Hepatocyte (in vitro differentiated cells): ENCODE measurements at regions not wholly inside any gene's neighbourhood (a gene's known extent, or its start where the extent isn't known, plus 50 kb on each side); places are given as distances from the start of the nearest gene placed in this dataset.

Experiments used
- DNase-seq: peaks from one replicate; pipeline ENCODE4 v3.0.0-alpha.2; 2016; ENCODE audit warnings: low spot score
- H2AFZ ChIP-seq: fragments of 200-600 bp; sonication (generic); 2 replicates; pipeline ENCODE4 v1.6.0; 2016; ENCODE audit warnings: antibody characterized with exemption, mild to moderate bottlenecking
- H3K27ac ChIP-seq: fragments of 200-600 bp; sonication (generic); 2 replicates; pipeline ENCODE4 v1.5.1; 2016; ENCODE audit warnings: mild to moderate bottlenecking
- H3K27me3 ChIP-seq: fragments of 200-600 bp; sonication (generic); 2 replicates; pipeline ENCODE4 v1.6.1; 2016
- H3K36me3 ChIP-seq: fragments of 200-600 bp; sonication (generic); replicated peaks from 2 replicates; pipeline ENCODE4 v1.5.1; 2016; ENCODE audit warnings: low read depth; ENCODE audit not compliant: insufficient read depth
- H3K4me1 ChIP-seq: fragments of 200-600 bp; sonication (generic); 2 replicates; pipeline ENCODE4 v1.5.1; 2016; ENCODE audit warnings: mild to moderate bottlenecking, moderate library complexity; ENCODE audit not compliant: insufficient read depth
- H3K4me2 ChIP-seq: fragments of 200-600 bp; sonication (generic); 2 replicates; pipeline ENCODE4 v1.6.0; 2016
- H3K4me3 ChIP-seq: fragments of 200-600 bp; sonication (generic); 2 replicates; pipeline ENCODE4 v1.5.1; 2016; ENCODE audit warnings: mild to moderate bottlenecking
- H3K79me2 ChIP-seq: fragments of 200-600 bp; sonication (generic); 2 replicates; pipeline ENCODE4 v1.6.0; 2017; ENCODE audit warnings: mild to moderate bottlenecking
- H3K9me2 ChIP-seq: fragments of 200-600 bp; sonication (generic); replicated peaks from 2 replicates; pipeline ENCODE4 v1.6.0; 2017; ENCODE audit warnings: mild to moderate bottlenecking; ENCODE audit not compliant: insufficient read depth
- H3K9me3 ChIP-seq: fragments of 200-600 bp; sonication (generic); 2 replicates; pipeline ENCODE4 v1.5.1; 2016; ENCODE audit warnings: low read depth, mild to moderate bottlenecking
- H4K20me1 ChIP-seq: fragments of 200-600 bp; sonication (generic); 2 replicates; pipeline ENCODE4 v1.6.0; 2016; ENCODE audit warnings: mild to moderate bottlenecking; ENCODE audit not compliant: insufficient read depth, poor library complexity, severe bottlenecking
- CTCF ChIP-seq: fragments of 200-600 bp; sonication (generic); IDR thresholded peaks from 2 replicates; pipeline ENCODE4 v1.5.1; 2016; ENCODE audit warnings: antibody characterized with exemption, mild to moderate bottlenecking; ENCODE audit not compliant: poor library complexity
- EZH2 ChIP-seq: fragments of 200-600 bp; sonication (generic); IDR thresholded peaks from 2 replicates; pipeline ENCODE4 v1.6.1; 2016; ENCODE audit warnings: antibody characterized with exemption, mild to moderate bottlenecking, borderline replicate concordance
- EZH2phosphoT487 ChIP-seq: fragments of 200-600 bp; sonication (generic); IDR thresholded peaks from one replicate; pipeline ENCODE4 v1.6.1; 2018; ENCODE audit warnings: antibody characterized with exemption, mild to moderate bottlenecking, low read depth, moderate library complexity; ENCODE audit not compliant: unreplicated experiment, severe bottlenecking
- WGBS: methylation state at CpG from one replicate; pipeline ENCODE4 v1.1.6; 2016; ENCODE audit warnings: low lambda C conversion rate; ENCODE audit errors: missing lambda C conversion rate; 5-methylcytosine and 5-hydroxymethylcytosine counted together

GRCh38 chr1:81702079-81702715 lies 98.5 kb upstream of the ADGRL2 start:
- Histone ChIP-seq H3K27ac (no peak overlapping the region), H3K79me2 (no peaks in the 10 kb centered on the region), H3K36me3 (no peaks in the 10 kb centered on the region), H3K4me2 (no peak overlapping the region), H2AFZ (no peak overlapping the region), H3K27me3 (no peaks in the 10 kb centered on the region), H3K4me3 (no peak overlapping the region), H4K20me1 (no peaks in the 10 kb centered on the region), H3K9me2 (no peaks in the 10 kb centered on the region), H3K9me3 (no peaks in the 10 kb centered on the region), H3K4me1 (peaks cover 9% of the 10 kb centered on the region)
- DNase-seq: no peak
- WGBS: 94% methylated on average over 2 of the region's 2 CpGs
- TF ChIP-seq EZH2phosphoT487: no peak
- TF ChIP-seq CTCF: no peak
- TF ChIP-seq EZH2: no peak

GRCh38 chr1:81700728-81701470 lies 99.8 kb upstream of the ADGRL2 start:
- no peaks in the 10 kb centered on the region for H3K9me2 ChIP-seq
- WGBS: 76% methylated on average over 7 of the region's 7 CpGs
- DNase-seq: no peak
- H3K4me3 ChIP-seq: no peak overlapping the region
- no peak overlapping the region for H3K4me2 ChIP-seq
- peaks cover 4% of the 10 kb centered on the region for H3K4me1 ChIP-seq
- no peaks in the 10 kb centered on the region for H3K27me3 ChIP-seq
- no peak overlapping the region for H2AFZ ChIP-seq
- no peaks in the 10 kb centered on the region for H3K79me2 ChIP-seq
- H3K27ac ChIP-seq: no peak overlapping the region
- no peaks in the 10 kb centered on the region for H3K36me3 ChIP-seq
- TF ChIP-seq CTCF (no peak), EZH2phosphoT487 (no peak), EZH2 (no peak)
- H4K20me1 ChIP-seq: no peaks in the 10 kb centered on the region
- no peaks in the 10 kb centered on the region for H3K9me3 ChIP-seq

- peak overlapping the region; percentile 29 for H3K4me2 ChIP-seq
- no peaks in the 10 kb centered on the region for H3K9me3 ChIP-seq
- peak overlapping the region; percentile 19 for H3K27ac ChIP-seq
These were observed 101.5 kb upstream of the ADGRL2 start for GRCh38 chr1:81699234-81699633.

More at GRCh38 chr1:81699234-81699633, 101.5 kb upstream of the ADGRL2 start:
- no peak for TF ChIP-seq EZH2
- TF ChIP-seq EZH2phosphoT487: no peak
- TF ChIP-seq CTCF: no peak
- no peaks in the 10 kb centered on the region for H3K27me3 ChIP-seq
- H2AFZ ChIP-seq: no peak overlapping the region
- no peaks in the 10 kb centered on the region for H3K9me2 ChIP-seq
- H3K4me3 ChIP-seq: no peak overlapping the region
- H3K4me1 ChIP-seq: peaks cover 4% of the 10 kb centered on the region
- H3K79me2 ChIP-seq: no peaks in the 10 kb centered on the region
- WGBS: 42% methylated on average over 4 of the region's 4 CpGs
- DNase-seq: peak; percentile 27
- H4K20me1 ChIP-seq: no peaks in the 10 kb centered on the region
- H3K36me3 ChIP-seq: no peaks in the 10 kb centered on the region
